Activated CD4-positive, alpha-beta T cell treated with anti-CD3 and anti-CD28 coated beads, Interleukin-2, amount 50 U/mL, for 48 hours (primary cell): ENCODE measurements at regions not wholly inside any gene's neighbourhood (a gene's known extent, or its start where the extent isn't known, plus 50 kb on each side); places are given as distances from the start of the nearest gene placed in this dataset.

Experiments
- DNase-seq, 2 experiments: peaks; one replicate each; pipeline ENCODE4 v3.0.0-alpha.2; 2020

DNA sequence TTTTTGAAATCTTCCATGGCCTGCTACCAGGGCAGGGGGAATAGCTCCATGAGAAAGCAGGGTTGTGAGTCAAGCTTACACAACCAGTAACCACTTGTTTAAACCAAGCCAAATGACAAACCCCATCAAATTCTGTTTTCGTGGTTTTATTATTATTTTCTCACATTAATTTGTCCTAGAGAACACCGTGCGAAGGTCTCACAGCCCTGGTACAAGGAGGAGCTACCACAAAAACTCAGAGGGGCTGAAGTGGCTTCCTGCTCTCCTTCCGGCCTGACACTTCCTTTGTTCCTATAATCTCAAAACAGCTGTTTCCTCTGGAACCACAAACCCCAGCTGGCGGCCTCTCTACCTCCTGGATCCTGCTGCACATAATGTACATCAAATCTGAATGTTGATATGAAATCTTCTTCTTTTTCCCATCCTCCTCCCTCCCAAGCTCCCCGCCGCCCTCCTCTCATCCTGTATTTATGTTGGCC lies 375.9 kb downstream of the MCTP2 start:
- no peak for DNase-seq

GRCh38 chr15:94610069-94610468 lies 378.7 kb downstream of the MCTP2 start:
- DNase-seq, result no peak

- DNase-seq, result no peak
These were observed 379.1 kb downstream of the MCTP2 start for GRCh38 chr15:94610485-94610884.

DNA sequence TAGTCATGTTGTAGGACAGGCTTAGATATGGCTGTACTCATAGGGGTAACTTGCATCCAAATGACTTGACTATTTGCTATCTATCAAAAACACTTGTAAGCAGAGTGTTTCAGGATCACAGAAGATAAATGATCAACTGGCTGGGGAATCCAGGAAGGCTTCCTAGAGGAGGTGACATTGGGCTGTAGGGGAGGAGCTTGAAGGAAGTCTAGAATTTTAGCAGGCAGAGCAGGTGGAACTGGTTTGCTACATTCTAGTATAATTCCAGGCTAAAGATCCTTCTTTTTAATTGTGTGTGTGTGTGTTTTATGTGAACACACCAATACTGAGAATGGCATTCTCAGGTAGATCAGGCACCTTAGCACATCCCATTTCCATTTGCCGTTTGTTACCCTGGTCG lies 380.3 kb downstream of the MCTP2 start:
- DNase-seq, result no peak

- DNase-seq, result no peak
These were observed 384.3 kb downstream of the MCTP2 start for GRCh38 chr15:94615688-94616087.

DNA sequence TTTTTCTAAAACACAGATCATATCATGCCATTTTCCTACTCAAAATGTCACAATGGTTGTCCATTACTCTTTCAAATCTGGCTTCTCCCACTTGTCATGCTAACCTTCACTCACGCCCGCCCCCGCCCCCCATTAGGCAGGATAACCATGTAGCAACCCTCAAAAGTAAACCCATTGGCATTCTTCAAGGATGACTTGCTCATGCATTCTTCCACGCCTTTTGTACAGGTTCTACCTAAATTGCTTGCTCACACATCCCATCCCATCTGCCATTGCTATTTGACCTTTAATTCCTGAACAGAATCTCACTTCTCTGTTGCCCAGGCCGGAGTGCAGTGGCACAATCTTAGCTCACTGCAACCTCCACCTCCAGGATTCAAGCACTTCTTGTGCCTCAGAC lies 389.3 kb downstream of the MCTP2 start:
- DNase-seq, result no peak

DNA sequence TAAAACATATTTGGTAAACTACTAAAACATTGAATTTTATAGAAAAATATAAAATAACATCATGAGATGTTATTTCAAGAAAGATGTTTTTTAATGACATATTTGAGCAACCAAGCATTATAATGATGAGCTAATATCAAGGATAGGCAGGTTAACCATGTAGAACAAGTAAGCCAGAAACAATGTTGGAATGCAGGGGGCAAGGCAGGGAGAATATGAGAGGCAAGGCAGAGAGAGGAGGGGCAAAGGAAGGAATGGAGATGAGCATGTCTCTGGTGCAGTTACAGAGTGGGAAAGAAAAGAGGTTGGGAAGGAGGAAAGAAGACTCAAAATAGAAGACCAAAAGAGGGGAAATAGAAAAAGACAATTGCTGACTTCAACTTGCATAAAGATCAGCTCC lies 390.4 kb downstream of the MCTP2 start:
- no peak for DNase-seq

GRCh38 chr15:94626949-94627348 lies 395.6 kb downstream of the MCTP2 start:
- DNase-seq, result no peak

DNA sequence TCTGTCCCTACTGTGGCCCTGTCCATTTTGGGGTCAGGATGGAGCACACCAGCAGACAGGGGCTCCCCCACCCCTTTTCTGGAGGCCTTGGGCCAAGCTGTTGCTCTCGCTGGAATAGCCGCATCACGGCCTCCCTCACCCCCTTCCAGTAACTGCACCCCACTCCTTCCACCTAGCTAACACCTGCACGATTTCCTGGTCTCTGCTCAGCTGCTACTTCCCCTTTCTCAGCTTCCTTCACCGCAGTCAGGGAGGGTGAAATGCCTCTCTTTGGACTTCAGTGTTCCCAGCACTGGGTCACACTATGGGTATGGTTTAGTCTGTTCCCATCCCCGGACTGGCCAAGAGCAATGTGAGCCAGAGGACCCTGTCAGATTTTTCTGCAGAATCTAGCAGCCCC lies 400.2 kb downstream of the MCTP2 start:
- no peak for DNase-seq

- no peak for DNase-seq
These were observed 406.8 kb downstream of the MCTP2 start for GRCh38 chr15:94638183-94638582.

DNA sequence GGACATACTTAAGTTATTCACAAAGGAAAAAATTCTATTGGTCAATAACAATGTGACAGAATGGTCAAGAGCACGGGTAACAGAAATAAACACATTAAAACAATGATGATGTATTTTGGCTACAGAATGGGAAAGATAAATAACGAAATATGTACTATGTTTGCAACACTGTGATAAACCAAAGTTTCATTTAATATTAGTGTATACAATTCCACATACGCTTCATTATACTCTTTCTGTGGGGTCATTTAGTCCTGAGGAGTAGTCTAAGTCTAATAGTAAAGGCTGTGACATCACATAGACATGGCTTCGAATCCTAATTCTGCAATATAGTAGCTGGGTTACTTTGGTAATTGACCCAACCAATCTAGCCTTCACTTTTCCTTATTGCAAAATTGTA lies 408.3 kb downstream of the MCTP2 start:
- DNase-seq, result no peak

DNA sequence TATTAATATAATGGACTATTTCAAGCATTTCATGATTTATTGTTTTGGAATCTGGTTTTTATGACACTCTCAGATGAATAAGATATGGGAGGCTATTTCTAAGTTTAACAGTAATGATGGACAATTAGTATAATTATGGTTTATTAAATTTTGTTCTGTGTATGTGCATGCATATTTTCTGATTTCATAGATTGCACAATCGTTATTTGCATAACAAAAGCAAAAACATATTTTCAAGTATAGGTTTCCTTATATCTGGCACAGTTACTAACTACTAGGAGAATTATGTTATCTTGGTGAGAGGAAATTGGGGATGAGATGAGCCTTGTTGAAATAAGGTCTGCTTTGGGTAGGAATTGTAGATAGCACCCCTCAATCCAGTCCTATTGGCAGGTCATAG lies 413.1 kb downstream of the MCTP2 start:
- no peak for DNase-seq

- DNase-seq, result no peak
These were observed 421.7 kb downstream of the MCTP2 start for GRCh38 chr15:94653071-94653470.

GRCh38 chr15:94655249-94655880 lies 424.0 kb downstream of the MCTP2 start:
- DNase-seq, result no peak

GRCh38 chr15:94665676-94666441 lies 434.5 kb downstream of the MCTP2 start:
- DNase-seq, result no peak

DNA sequence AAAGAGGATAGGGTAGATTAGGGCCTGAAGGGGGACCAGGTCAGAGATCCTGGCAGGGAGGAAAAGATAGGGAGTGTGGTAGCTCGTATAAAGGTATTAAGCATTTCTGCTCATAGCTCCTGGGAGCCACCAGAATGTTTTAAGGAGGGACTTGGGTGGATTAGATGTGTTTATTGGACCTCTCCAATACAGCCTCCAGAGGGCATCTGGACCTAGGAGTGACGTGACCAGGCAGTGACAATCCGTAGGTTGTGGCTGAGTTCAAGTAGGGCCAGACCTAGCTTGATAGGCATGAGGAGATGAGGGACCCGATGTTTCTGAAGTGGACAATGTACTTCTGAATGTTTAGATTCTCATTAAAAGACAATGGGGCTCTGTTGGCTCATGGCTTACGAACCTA lies 435.2 kb downstream of the MCTP2 start:
- no peak for DNase-seq

DNA sequence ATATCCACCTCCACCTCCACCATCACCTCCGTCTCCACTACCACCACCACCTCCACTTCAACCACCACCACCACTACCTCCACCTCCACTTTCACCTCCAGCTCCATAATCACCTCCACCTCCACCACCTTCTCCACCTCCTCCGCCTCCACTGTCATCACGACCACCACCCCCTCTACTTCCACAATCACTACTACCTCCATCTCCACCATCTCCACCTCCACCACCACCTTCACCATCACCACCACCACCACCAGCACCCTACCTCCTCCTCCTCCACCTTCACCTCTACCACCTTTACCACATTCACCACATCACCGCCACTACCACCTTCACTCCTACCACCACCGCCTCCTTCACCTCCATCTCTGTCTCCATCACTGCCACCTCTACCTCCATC lies 435.7 kb downstream of the MCTP2 start:
- no peak for DNase-seq

- DNase-seq, result no peak
These were observed 439.2 kb downstream of the MCTP2 start for GRCh38 chr15:94670438-94671034.

- DNase-seq, result no peak
These were observed 440.6 kb downstream of the MCTP2 start for GRCh38 chr15:94671858-94672532.

- DNase-seq, result no peak
These were observed 442.4 kb downstream of the MCTP2 start for GRCh38 chr15:94673801-94674200.

- no peak for DNase-seq
These were observed 442.9 kb downstream of the MCTP2 start for GRCh38 chr15:94674296-94674695.

DNA sequence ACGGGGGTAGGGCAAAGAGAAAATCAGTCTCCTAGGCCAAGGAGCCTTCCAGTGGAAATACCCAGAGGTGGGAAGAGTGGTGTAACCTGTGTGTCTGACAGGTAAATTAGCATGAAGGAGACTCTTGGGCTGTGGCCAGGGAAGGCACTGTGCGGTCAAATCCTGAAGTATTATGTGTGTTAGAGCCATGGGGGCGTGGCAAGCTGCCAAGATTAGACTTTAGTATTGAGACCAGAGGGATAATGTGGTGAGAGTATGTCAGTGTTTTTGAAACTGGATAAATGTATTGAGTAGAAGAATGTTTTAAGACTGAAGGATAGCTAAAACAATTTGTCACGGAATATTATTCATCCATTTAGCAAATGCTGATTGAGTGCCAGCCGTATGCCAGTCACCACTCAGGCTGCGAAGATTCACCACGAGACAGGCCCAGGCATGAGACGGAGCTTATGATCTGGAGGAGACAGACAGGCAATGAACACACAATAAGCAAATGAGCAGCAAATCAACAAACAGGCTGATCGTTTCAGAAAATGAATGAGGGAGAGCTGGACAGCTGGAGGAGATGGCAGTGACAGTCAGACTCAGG lies 445.9 kb downstream of the MCTP2 start:
- no peak for DNase-seq

DNA sequence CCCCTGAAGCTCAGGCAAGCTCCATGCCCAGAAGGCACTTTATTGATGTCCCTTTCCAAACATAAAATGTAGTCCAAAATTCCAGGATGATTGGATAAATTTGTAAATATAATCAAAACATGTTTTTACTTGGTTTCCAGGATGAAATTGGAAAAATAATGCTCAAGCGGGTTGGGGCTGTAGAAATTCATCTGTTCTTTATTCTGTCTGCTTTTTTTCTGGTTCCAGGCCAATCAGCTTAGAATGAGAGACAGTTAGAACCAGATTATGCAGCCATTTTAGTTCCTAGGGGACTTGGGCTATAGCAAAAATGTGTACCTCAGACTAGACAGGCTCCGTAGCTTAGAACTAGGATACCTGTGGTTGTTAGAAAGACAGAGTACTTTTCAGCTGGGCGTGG lies 450.8 kb downstream of the MCTP2 start:
- DNase-seq, result no peak
